ENCODE measurements at regions not wholly inside any gene's neighbourhood (a gene's known extent, or its start where the extent isn't known, plus 50 kb on each side); places are given as distances from the start of the nearest gene placed in this dataset.
"Not testable (repeated sequence)": the region's sequence is repeated elsewhere in the genome, so short reads cannot be mapped to it uniquely, and the experiment has no call there.

DNA sequence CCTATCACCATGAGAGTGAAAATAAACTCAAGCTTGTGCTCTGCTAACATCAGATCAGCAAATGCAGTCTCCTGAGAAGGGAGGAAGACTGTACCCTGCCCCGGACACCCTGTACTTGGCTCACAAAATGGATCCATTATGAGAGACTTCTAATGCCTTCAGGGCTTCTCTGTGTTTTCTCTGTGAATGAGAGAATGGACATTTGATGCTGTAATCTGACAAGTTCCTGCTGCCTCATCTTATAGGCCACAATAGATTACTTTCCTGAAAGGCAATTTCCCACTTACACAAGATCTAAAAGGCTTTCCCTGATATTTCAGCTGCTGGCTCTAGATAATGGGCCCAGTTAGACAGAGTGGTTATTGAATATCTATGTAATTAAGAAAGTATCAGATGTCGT is 117.2 kb downstream of the OTOR start:
- no peak overlapping the region for H3K27ac Mint-ChIP-seq
- H4K20me1 ChIP-seq (ENCODE audit: control insufficient read depth, insufficient read depth, insufficient read length), result no peaks in the 10 kb centered on the region

DNA sequence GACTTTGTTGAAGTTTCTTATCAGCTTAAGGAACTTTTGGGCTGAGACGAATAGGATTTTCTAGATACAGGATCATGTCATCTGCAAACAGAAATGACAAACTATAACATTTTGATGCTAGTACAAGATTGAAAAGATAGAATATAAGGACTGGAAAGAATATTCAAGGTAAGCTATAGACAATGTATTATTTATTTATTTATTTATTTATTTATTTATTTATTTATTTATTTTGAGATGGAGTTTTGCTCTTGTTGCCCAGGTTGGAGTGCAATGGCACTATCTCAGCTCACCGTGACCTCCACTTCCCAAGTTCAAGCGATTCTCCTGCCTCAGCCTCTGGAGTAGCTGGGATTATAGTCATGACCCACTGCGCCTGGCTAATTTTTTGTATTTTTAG is 125.0 kb downstream of the OTOR start:
- H3K14ac ChIP-seq (ENCODE audit: insufficient read depth, low read length); DNase-seq; H4K8ac ChIP-seq (replicated peaks; ENCODE audit: insufficient read length, low read depth, low read length); H3K27me3 Mint-ChIP-seq (ENCODE audit: low read depth); H3K9me3 ChIP-seq (ENCODE audit: control insufficient read depth, low read depth, low read length); H3K27ac Mint-ChIP-seq; H3K9ac ChIP-seq (ENCODE audit: extremely low read depth, insufficient read length, low read length); H4K5ac ChIP-seq (ENCODE audit: insufficient read length, low read depth, low read length); H3K27ac ChIP-seq (ENCODE audit: insufficient read length, low read depth, low read length); H3K9me3 Mint-ChIP-seq; H3K4me1 Mint-ChIP-seq; H4K91ac ChIP-seq (ENCODE audit: insufficient read length, low read depth, low read length); H3K23ac ChIP-seq (ENCODE audit: insufficient read length, low read depth, low read length); H3T11ph ChIP-seq (ENCODE audit: low read length); H2BK20ac ChIP-seq (ENCODE audit: low read depth, low read length, poor library complexity, severe bottlenecking); H2BK5ac ChIP-seq (ENCODE audit: insufficient read length, low read length); H4K20me1 ChIP-seq (ENCODE audit: control insufficient read depth, insufficient read depth, insufficient read length); H3K27me3 ChIP-seq (ENCODE audit: insufficient read depth, low read length); H3K18ac ChIP-seq (ENCODE audit: insufficient read length, low read depth, low read length); H2BK120ac ChIP-seq (ENCODE audit: low read depth, low read length, poor library complexity, severe bottlenecking); H2BK15ac ChIP-seq (ENCODE audit: low read depth, low read length); H3K4me3 Mint-ChIP-seq; H2AK5ac ChIP-seq (ENCODE audit: insufficient read length, low read length); H3K56ac ChIP-seq (ENCODE audit: insufficient read length, low read depth, low read length); H3K36me3 Mint-ChIP-seq (ENCODE audit: insufficient read depth in 1 of 3, low read depth in 3 of 3); H3K4ac ChIP-seq (ENCODE audit: low read depth, low read length); H3K79me1 ChIP-seq (ENCODE audit: insufficient read depth, low read depth, low read length, poor library complexity, severe bottlenecking); H3K23me2 ChIP-seq (ENCODE audit: insufficient read length, low read depth, low read length, poor library complexity, severe bottlenecking); H2BK12ac ChIP-seq (ENCODE audit: insufficient read length, low read depth, low read length); H2AFZ ChIP-seq (ENCODE audit: low read length); H3K4me1 ChIP-seq (ENCODE audit: insufficient read depth, low read length); H3K4me2 ChIP-seq (ENCODE audit: insufficient read depth, insufficient read length, low read length); H3K79me2 ChIP-seq (ENCODE audit: insufficient read depth, low read length): not testable (repeated sequence)
- WGBS (ENCODE audit: extremely low coverage, insufficient read length, low lambda C conversion rate), result no CpG with 5 or more reads among the region's 4 CpGs

More for the DNA sequence above, 117.2 kb downstream of the OTOR start:
- Histone ChIP-seq H3K9me3 (ENCODE audit: control insufficient read depth, low read depth, low read length) (no peaks in the 10 kb centered on the region), H4K8ac (replicated peaks; ENCODE audit: insufficient read length, low read depth, low read length) (no peak overlapping the region), H2AFZ (ENCODE audit: low read length) (no peak overlapping the region), H2BK12ac (ENCODE audit: insufficient read length, low read depth, low read length) (no peak overlapping the region), H3K27me3 (ENCODE audit: insufficient read depth, low read length) (no peaks in the 10 kb centered on the region), H2BK20ac (ENCODE audit: low read depth, low read length, poor library complexity, severe bottlenecking) (no peak overlapping the region), H4K91ac (ENCODE audit: insufficient read length, low read depth, low read length) (no peak overlapping the region), H3K79me2 (ENCODE audit: insufficient read depth, low read length) (no peaks in the 10 kb centered on the region), H2BK15ac (ENCODE audit: low read depth, low read length) (no peak overlapping the region), H3K4ac (ENCODE audit: low read depth, low read length) (no peak overlapping the region), H3K79me1 (ENCODE audit: insufficient read depth, low read depth, low read length, poor library complexity, severe bottlenecking) (no peaks in the 10 kb centered on the region), H2AK5ac (ENCODE audit: insufficient read length, low read length) (no peak overlapping the region), H2BK120ac (ENCODE audit: low read depth, low read length, poor library complexity, severe bottlenecking) (no peak overlapping the region), H3K18ac (ENCODE audit: insufficient read length, low read depth, low read length) (no peak overlapping the region), H2BK5ac (ENCODE audit: insufficient read length, low read length) (no peak overlapping the region), H3K56ac (ENCODE audit: insufficient read length, low read depth, low read length) (no peak overlapping the region), H3K27ac (ENCODE audit: insufficient read length, low read depth, low read length) (no peak overlapping the region), H3K23me2 (ENCODE audit: insufficient read length, low read depth, low read length, poor library complexity, severe bottlenecking) (no peaks in the 10 kb centered on the region), H3T11ph (ENCODE audit: low read length) (no peak overlapping the region), H3K14ac (ENCODE audit: insufficient read depth, low read length) (no peak overlapping the region), H4K5ac (ENCODE audit: insufficient read length, low read depth, low read length) (no peak overlapping the region), H3K4me1 (ENCODE audit: insufficient read depth, low read length) (no peaks in the 10 kb centered on the region), H3K23ac (ENCODE audit: insufficient read length, low read depth, low read length) (no peak overlapping the region), H3K4me2 (ENCODE audit: insufficient read depth, insufficient read length, low read length) (no peak overlapping the region), H3K9ac (ENCODE audit: extremely low read depth, insufficient read length, low read length) (no peak overlapping the region)
- Mint-ChIP-seq H3K36me3 (ENCODE audit: insufficient read depth in 1 of 3, low read depth in 3 of 3) (peaks cover 0 to 2% (median 0%) of the 10 kb centered on the region in 3 experiments; a peak in 2 of 7 replicates), H3K9me3 (peaks cover 0 to 2% of the 10 kb centered on the region in 2 experiments; a peak in 1 of 5 replicates), H3K4me1 (peaks cover 0 to 2% of the 10 kb centered on the region in 2 experiments; a peak in 1 of 4 replicates), H3K4me3 (no peak overlapping the region), H3K27me3 (ENCODE audit: low read depth) (no peaks in the 10 kb centered on the region)
- TF ChIP-seq, protein P1, sequence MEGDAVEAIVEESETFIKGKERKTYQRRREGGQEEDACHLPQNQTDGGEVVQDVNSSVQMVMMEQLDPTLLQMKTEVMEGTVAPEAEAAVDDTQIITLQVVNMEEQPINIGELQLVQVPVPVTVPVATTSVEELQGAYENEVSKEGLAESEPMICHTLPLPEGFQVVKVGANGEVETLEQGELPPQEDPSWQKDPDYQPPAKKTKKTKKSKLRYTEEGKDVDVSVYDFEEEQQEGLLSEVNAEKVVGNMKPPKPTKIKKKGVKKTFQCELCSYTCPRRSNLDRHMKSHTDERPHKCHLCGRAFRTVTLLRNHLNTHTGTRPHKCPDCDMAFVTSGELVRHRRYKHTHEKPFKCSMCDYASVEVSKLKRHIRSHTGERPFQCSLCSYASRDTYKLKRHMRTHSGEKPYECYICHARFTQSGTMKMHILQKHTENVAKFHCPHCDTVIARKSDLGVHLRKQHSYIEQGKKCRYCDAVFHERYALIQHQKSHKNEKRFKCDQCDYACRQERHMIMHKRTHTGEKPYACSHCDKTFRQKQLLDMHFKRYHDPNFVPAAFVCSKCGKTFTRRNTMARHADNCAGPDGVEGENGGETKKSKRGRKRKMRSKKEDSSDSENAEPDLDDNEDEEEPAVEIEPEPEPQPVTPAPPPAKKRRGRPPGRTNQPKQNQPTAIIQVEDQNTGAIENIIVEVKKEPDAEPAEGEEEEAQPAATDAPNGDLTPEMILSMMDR (conservative IDR thresholded peaks at IDR 0.05), result no peak
- no peak for DNase-seq
- no CpG with 5 or more reads among the region's 2 CpGs for WGBS (ENCODE audit: extremely low coverage, insufficient read length, low lambda C conversion rate)

Data from H9 (cell line).